ACC112 (cell line): ENCODE measurements at regions not wholly inside any gene's neighbourhood (a gene's known extent, or its start where the extent isn't known, plus 50 kb on each side); places are given as distances from the start of the nearest gene placed in this dataset.
"Not testable (repeated sequence)": the region's sequence is repeated elsewhere in the genome, so short reads cannot be mapped to it uniquely, and the experiment has no call there.

Source experiments
- H2AFZ ChIP-seq: fragments of 200-600 bp; sonication (generic); one replicate; pipeline ENCODE4 v1.6.0; 2017; ENCODE audit warnings: antibody characterized with exemption, low read length; ENCODE audit not compliant: unreplicated experiment
- H3K27ac ChIP-seq: fragments of 200-600 bp; sonication (generic); 2 replicates; pipeline ENCODE4 v1.5.1; 2014; ENCODE audit warnings: low read depth, mild to moderate bottlenecking, antibody characterized with exemption, low read length, moderate library complexity
- H3K27me3 ChIP-seq: fragments of 200-600 bp; sonication (generic); 2 replicates; pipeline ENCODE4 v1.6.1; 2014; ENCODE audit warnings: mild to moderate bottlenecking, antibody characterized with exemption, low read length, moderate library complexity, mixed read lengths; ENCODE audit not compliant: insufficient read depth
- H3K36me3 ChIP-seq: fragments of 200-600 bp; sonication (generic); 2 replicates; pipeline ENCODE4 v1.6.1; 2016; ENCODE audit warnings: mild to moderate bottlenecking, antibody characterized with exemption, low read length, moderate library complexity, mixed read lengths; ENCODE audit not compliant: insufficient read depth
- H3K4me1 ChIP-seq: fragments of 200-600 bp; sonication (generic); one replicate; pipeline ENCODE4 v1.6.1; 2016; ENCODE audit warnings: low read length, mixed read lengths; ENCODE audit not compliant: insufficient read depth, unreplicated experiment, control insufficient read depth
- H3K4me3 ChIP-seq: fragments of 200-600 bp; sonication (generic); 2 replicates; pipeline ENCODE4 v1.5.1; 2014; ENCODE audit warnings: mild to moderate bottlenecking, low read depth, low read length
- H3K79me2 ChIP-seq: fragments of 200-600 bp; sonication (generic); one replicate; pipeline ENCODE4 v1.6.0; 2016; ENCODE audit warnings: low read length; ENCODE audit not compliant: control insufficient read depth, unreplicated experiment, insufficient read depth

- H3K27ac ChIP-seq, result no peak overlapping the region
- no peaks in the 10 kb centered on the region for H3K27me3 ChIP-seq
- H2AFZ ChIP-seq, result no peak overlapping the region
- H3K79me2 ChIP-seq, result no peaks in the 10 kb centered on the region
- no peaks in the 10 kb centered on the region for H3K4me1 ChIP-seq
- H3K4me3 ChIP-seq, result no peak overlapping the region
- H3K36me3 ChIP-seq, result no peaks in the 10 kb centered on the region
Measured at GRCh38 chrX:87924619-87925018, 407.0 kb downstream of the KLHL4 start.

DNA sequence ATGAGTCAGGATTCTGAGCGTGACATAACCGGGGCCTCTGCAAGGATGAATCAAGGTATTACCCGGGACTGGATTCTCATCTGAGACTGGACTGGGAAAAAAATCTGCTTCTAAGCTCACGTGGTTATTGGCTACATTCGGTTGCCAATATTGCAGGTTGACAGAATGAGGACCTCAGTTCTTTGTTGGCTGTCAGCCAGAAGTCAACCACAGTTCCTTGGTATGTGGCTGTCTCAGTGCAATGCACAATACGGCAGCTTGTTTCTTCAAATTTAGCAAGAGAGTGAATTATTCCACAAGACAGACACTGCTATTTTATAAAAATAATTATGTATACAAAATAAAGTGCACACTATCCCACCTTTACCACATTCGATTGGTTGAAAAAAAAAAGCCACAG is 424.2 kb downstream of the KLHL4 start:
- Histone ChIP-seq H3K4me1 (no peaks in the 10 kb centered on the region), H3K27me3 (no peaks in the 10 kb centered on the region), H2AFZ (no peak overlapping the region), H3K36me3 (no peaks in the 10 kb centered on the region), H3K27ac (no peak overlapping the region), H3K4me3 (no peak overlapping the region), H3K79me2 (no peaks in the 10 kb centered on the region)

DNA sequence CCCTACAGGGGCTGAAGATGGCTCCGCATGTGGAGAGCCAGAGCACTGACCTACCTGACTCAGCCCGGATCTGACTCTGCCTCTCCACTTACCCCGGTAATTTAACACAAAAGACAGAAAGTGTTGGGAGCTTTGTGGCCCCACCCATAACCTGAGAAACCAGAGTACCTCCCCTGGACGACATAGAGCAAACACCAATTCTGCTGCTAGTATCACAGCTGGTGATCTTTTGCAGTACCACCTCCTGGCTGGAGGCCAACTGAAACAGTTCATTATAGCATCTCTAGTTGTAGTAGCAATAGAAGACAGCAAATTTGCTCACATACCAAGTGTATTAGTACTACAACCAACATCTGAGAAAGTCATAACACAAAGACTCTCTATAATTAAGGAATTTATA is 443.9 kb downstream of the KLHL4 start:
- no peaks in the 10 kb centered on the region for H3K36me3 ChIP-seq
- H3K27me3 ChIP-seq, result no peaks in the 10 kb centered on the region
- H3K79me2 ChIP-seq, result no peaks in the 10 kb centered on the region
- no peaks in the 10 kb centered on the region for H3K4me1 ChIP-seq
- H3K4me3 ChIP-seq, result no peak overlapping the region
- H2AFZ ChIP-seq, result no peak overlapping the region
- no peak overlapping the region for H3K27ac ChIP-seq

GRCh38 chrX:87968118-87968517 is 450.5 kb downstream of the KLHL4 start:
- Histone ChIP-seq H3K27ac (no peak overlapping the region), H3K79me2 (no peaks in the 10 kb centered on the region), H2AFZ (no peak overlapping the region), H3K4me3 (no peak overlapping the region), H3K36me3 (no peaks in the 10 kb centered on the region), H3K27me3 (no peaks in the 10 kb centered on the region), H3K4me1 (no peaks in the 10 kb centered on the region)

- not testable (repeated sequence) for H3K27ac ChIP-seq
Measured at GRCh38 chrX:87972121-87972520, 454.5 kb downstream of the KLHL4 start.

GRCh38 chrX:87975365-87975764 is 457.8 kb downstream of the KLHL4 start:
- Histone ChIP-seq H3K79me2 (no peaks in the 10 kb centered on the region), H3K4me1 (no peaks in the 10 kb centered on the region), H3K4me3 (no peak overlapping the region), H2AFZ (no peak overlapping the region), H3K27me3 (no peaks in the 10 kb centered on the region), H3K36me3 (no peaks in the 10 kb centered on the region), H3K27ac (no peak overlapping the region)

More at GRCh38 chrX:87972121-87972520, 454.5 kb downstream of the KLHL4 start:
- H3K79me2 ChIP-seq, H3K4me1 ChIP-seq, H3K27me3 ChIP-seq, H2AFZ ChIP-seq, H3K4me3 ChIP-seq, H3K36me3 ChIP-seq: not testable (repeated sequence)

DNA sequence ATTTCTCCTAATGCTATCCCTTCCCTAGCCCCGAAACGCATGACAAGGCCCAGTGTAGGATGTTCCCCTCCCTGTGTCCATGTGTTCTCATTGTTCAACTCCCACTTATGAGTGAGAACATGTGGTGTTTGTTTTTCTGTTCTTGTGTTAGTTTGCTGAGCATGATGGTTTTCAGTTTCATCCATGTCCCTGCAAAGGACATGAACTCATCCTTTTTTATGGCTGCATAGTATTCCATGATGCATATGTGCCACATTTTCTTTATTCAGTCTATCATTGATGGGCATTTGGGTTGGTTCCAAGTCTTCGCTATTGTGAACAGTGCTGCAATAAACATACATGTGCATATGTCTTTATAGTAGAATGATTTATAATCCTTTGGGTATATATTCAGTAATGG is 490.3 kb downstream of the KLHL4 start:
- not testable (repeated sequence) for H2AFZ ChIP-seq, H3K27ac ChIP-seq

GRCh38 chrX:88024022-88024421 is 506.4 kb downstream of the KLHL4 start:
- H3K4me3 ChIP-seq, result no peak overlapping the region
- no peaks in the 10 kb centered on the region for H3K4me1 ChIP-seq
- H3K27ac ChIP-seq, result no peak overlapping the region
- H3K36me3 ChIP-seq, result no peaks in the 10 kb centered on the region
- no peaks in the 10 kb centered on the region for H3K79me2 ChIP-seq
- H3K27me3 ChIP-seq, result no peaks in the 10 kb centered on the region
- H2AFZ ChIP-seq, result no peak overlapping the region

More for the DNA sequence above, 490.3 kb downstream of the KLHL4 start:
- not testable (repeated sequence) for H3K36me3 ChIP-seq, H3K4me1 ChIP-seq, H3K79me2 ChIP-seq, H3K4me3 ChIP-seq, H3K27me3 ChIP-seq

GRCh38 chrX:88072339-88073030 is 554.9 kb downstream of the KLHL4 start:
- Histone ChIP-seq H3K4me1 (no peaks in the 10 kb centered on the region), H3K79me2 (no peaks in the 10 kb centered on the region), H3K36me3 (no peaks in the 10 kb centered on the region), H3K27ac (no peak overlapping the region), H2AFZ (no peak overlapping the region), H3K27me3 (no peaks in the 10 kb centered on the region), H3K4me3 (no peak overlapping the region)

GRCh38 chrX:88101968-88102367 is 584.4 kb downstream of the KLHL4 start:
- Histone ChIP-seq H3K79me2 (no peaks in the 10 kb centered on the region), H3K27me3 (no peaks in the 10 kb centered on the region), H3K4me3 (no peak overlapping the region), H3K27ac (no peak overlapping the region), H2AFZ (no peak overlapping the region), H3K36me3 (no peaks in the 10 kb centered on the region), H3K4me1 (no peaks in the 10 kb centered on the region)

GRCh38 chrX:88135735-88136134 is 611.3 kb upstream of the CPXCR1 start:
- Histone ChIP-seq H2AFZ (no peak overlapping the region), H3K79me2 (no peaks in the 10 kb centered on the region), H3K27me3 (no peaks in the 10 kb centered on the region), H3K4me1 (no peaks in the 10 kb centered on the region), H3K4me3 (no peak overlapping the region), H3K36me3 (no peaks in the 10 kb centered on the region), H3K27ac (no peak overlapping the region)
